Stimulated activated naive CD8-positive, alpha-beta T cell treated with anti-CD3 and anti-CD28 coated beads, Interleukin-15, Interleukin-2, amounts not matched to agents 100 U/mL and 50 U/mL, for 24 hours (primary cell): ENCODE measurements at regions not wholly inside any gene's neighbourhood (a gene's known extent, or its start where the extent isn't known, plus 50 kb on each side); places are given as distances from the start of the nearest gene placed in this dataset.
"Not testable (repeated sequence)": the region's sequence is repeated elsewhere in the genome, so short reads cannot be mapped to it uniquely, and the experiment has no call there.

ENCODE experiments used
- ATAC-seq: fragments of 150-1000 bp; cut with Tn5 transposase; one replicate; pipeline ENCODE4 v1.10.0; 2021
- DNase-seq: peaks from one replicate; pipeline ENCODE4 v3.0.0; 2021

DNA sequence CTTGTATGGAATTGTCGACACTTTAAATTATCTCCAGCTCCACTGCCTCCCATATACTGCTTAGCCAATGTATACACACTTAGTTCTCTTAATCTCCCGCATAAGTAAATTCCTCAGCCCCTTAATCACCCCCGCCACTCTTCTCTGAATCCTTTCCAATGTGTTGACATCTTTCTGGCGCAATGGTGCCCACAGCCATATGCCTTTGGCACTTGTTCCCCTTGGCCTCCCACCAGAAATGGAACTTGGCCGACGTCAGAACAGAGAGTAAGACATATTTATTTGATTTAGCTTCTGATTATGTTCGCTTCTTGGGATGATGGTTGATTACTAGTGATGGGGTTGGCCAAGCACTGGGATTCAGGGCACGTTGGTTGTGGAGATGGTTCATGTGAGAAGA is 1089.3 kb upstream of the CELF4 start:
- DNase-seq, result no peak
- no peak for ATAC-seq

DNA sequence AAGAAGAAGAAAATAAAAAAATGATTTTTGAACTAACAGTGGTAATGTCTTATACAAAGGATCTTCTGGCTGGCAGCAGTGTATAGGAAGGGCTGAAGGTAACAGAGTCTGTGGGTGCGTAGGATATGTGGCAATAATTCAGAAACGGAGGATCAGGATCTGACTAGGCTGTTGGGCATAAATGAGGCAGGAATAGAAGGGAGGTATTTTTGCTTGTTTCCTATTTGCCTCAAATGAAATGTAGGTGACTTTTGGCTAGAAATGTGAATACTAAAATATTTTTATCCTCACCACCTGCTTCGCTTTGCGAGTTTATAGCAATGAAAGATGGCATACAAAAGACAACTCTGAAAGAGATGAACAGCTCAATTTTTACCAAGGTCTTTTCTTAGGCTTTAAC is 1086.1 kb upstream of the CELF4 start:
- no peak for DNase-seq

DNA sequence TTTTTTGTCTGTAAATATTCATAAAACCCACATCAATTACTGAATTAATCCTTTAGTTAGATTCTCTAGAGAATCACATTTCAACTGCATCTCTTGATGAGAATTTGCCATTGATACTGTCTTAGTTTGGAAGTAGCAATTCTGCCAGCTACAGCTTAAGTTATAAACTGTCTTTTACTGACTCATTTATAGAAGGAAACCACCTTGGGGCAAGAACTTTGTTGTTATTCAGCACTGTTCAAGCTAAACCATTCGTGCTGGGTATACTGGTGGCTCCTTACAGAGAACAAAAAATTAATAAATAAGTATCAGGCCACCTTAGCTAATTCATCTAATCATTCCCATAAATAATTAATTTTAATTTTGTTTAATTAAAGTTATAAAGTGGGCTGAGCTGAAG is 1082.6 kb upstream of the CELF4 start:
- no peak for ATAC-seq
- no peak for DNase-seq

More for the DNA sequence above, 1086.1 kb upstream of the CELF4 start:
- ATAC-seq, result no peak

- DNase-seq, result no peak
- no peak for ATAC-seq
These were observed 1080.7 kb upstream of the CELF4 start for GRCh38 chr18:38646296-38646695.

DNA sequence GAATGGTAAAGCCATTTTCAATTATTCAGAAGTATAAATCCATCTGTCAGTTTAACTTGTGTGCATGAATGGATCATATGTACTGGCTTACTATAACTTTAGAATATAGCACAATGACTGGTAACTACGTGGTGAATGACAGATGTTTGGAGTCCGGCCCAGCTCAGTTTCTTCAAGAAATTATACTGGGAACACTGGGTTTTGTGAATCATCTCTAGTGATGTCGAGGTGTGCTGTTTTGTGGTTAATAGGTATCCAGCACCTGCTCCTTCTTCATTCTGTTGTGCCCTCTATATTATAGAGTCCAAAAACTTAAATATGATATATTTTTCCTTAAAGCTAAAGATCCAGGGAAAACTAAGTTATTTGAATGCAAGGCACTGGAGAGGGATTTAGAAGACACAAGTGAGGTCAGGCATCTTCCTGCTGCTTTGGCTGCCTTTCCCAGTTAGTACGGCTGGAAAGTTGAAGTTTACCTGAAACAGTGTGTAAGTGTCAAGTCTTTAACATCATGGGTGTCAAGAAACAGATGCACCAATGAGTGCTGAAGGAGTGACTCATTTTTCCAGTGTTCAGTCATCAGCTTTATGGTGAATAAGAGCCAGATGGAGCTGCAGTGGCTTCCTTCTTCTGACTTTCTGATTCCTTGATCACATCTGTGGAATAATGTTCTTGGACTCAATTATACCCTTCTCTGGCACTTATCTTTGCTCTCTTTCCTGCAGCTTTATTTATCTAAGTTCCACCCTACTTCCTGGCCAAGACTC is 1079.5 kb upstream of the CELF4 start:
- no peak for DNase-seq
- no peak for ATAC-seq

GRCh38 chr18:38642711-38643110 is 1077.1 kb upstream of the CELF4 start:
- ATAC-seq (no peak), DNase-seq (no peak)

DNA sequence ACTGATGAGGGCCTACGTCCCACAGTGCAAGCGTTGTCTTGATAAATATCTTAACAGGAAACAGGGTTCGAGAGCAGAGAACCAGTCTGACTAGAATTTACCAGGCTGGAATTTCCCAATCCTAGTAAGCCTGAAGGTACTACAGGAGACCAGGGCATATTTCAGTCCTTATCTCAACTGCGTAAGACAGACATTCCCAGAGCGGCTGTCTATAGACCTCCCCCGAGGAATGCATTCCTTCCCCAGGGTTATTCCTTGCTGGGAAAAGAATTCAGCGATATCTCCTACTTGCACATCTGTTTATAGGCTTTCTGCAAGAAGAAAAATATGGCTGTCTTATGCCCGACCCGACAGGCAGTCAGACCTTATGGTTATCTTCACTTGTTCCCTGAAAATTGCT is 1074.1 kb upstream of the CELF4 start:
- not testable (repeated sequence) for DNase-seq, ATAC-seq

GRCh38 chr18:38635709-38636430 is 1070.3 kb upstream of the CELF4 start:
- DNase-seq, result no peak

DNA sequence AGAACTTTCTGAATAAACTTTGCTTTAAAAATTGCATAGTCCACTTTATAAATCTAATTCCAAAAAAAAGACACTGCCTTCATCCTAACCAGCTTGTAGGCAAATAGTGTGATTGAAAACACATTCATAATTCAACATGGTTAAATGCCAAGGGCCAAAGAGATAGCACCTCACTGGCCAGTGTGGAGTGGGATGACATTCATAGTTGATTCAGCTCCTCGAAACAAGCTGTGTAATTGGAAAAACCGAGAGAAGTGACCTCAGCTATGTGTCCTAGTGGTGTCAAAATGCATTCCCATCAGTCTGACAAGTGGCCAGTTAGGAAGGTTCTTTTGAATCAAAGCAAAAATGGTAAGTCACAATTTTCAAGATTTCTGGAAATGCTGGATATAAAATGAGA is 1068.5 kb upstream of the CELF4 start:
- DNase-seq (no peak), ATAC-seq (no peak)

More at GRCh38 chr18:38635709-38636430, 1070.3 kb upstream of the CELF4 start:
- ATAC-seq, result no peak

DNA sequence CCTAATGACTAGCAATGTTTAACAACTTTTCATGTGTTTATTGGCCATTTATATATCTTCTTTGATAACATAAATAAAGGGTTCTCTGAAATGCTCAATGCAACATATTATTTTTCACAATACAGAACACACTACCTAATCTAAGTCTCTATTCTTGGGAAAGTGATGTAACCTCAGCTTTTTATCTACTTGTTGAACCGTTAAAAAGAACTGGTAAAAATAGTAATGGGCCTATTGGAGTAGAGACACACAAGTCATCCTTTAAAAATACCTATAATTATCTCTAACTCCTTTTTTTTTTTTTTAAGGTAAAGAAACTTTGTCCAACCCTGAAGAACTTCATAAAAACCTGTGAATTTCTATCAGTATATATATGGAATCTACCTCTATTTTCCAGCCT is 1067.7 kb upstream of the CELF4 start:
- ATAC-seq (no peak), DNase-seq (no peak)

GRCh38 chr18:38619129-38619528 is 1053.5 kb upstream of the CELF4 start:
- no peak for ATAC-seq
- DNase-seq, result no peak

DNA sequence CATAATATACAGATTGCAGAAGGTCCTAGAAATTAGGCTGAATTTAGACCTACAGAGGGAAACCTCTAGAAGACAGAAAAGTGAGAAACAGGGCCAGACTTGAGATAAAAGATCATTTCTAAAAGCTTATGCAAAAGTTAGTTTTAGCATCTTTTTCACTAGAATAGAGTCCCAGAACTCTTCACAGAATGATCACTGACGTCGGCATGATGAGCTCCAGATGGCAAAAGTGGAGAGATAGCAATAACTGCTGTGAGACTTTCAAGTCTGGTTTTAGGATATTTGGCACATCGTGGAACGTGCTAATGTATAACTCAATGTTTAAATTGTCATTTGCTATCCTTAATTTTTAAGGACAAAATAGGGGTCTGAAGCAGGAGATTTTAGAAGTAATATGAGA is 1050.7 kb upstream of the CELF4 start:
- DNase-seq (no peak), ATAC-seq (no peak)

GRCh38 chr18:38612904-38613303 is 1047.3 kb upstream of the CELF4 start:
- no peak for ATAC-seq
- no peak for DNase-seq

DNA sequence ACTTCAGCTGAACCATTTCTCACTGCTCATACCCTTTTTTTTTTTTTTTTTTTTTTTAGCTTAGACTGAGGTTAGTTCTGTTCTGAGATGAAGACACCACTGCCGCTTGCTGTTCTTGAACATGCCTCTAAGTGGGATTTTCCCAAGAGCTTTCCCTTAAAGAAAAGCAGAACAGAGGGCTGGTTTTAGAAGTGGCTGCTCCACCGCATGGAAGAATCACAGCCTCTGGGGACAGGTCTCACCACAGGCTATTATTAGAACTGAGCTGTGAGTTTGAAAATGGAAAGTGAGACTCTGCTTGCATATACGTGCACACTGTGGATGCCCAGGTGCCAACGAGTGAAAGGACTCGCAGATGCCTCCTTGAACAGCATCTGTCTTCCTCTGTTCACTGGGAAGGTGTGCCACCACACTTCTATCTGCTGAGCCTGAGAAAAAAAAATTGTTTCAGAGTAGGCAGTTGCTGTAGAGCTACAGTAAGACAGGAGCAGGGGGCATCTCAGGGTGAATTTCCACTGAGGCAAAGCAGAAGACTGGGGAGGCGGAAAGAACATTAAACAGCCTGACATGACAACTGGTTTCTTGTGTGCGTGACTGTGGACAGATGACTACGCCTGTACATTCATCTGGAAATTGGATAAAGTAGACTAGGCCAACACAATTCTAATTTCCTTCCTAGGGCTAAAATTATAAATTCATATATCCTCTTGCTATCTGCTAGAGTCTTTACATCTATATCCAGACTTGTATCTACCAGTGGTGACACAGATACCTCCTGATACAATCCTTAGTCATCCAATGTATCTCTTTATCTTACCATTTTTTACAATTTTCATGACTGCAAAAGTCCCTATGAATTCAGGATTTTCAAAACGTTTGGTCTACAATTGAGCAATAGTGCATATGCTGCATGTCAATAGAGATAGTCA is 1045.7 kb upstream of the CELF4 start:
- ATAC-seq (peak; percentile 79), DNase-seq (peak; percentile 18)

GRCh38 chr18:38606841-38607240 is 1041.2 kb upstream of the CELF4 start:
- DNase-seq (no peak), ATAC-seq (peak; percentile 15)

DNA sequence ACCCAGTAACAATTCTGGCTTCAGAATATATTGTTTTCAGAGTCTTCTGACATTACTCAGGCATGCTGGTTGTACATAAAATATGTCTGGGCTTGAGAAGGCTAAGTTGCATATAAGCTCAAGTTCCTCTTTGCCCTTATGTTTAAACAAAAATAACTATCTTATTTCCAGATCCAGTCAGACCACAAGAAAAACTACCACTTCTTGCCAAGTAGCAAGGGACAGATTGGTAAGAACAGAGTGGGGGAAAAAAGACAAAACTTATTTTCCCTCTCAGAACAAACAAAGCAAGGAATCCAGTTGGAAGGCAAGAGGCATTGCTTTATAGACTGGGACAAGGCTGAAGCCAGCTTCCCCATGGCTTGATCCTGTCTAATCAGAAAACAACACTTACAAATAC is 1036.7 kb upstream of the CELF4 start:
- no peak for DNase-seq
- ATAC-seq, result no peak

DNA sequence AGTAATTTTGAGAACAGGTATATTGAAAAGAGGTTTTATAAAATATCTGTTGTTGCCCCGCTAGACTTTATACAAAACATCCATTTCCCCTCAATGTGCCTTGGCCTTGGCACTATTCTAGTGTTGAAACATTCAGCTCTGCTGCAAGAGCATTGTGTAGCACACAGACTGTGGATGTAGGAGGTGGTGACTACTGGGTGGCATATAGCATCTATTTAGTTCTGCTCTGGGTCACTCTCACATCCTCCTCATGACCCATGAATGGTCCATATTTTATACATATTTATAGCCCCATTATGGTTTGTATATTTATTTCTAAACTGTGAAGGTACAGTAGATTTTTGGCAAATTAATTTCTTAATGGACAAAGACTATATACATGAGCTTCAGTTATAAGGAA is 1022.0 kb upstream of the CELF4 start:
- DNase-seq, result no peak
- no peak for ATAC-seq

GRCh38 chr18:38586327-38586726 is 1020.7 kb upstream of the CELF4 start:
- DNase-seq, result no peak
- no peak for ATAC-seq

DNA sequence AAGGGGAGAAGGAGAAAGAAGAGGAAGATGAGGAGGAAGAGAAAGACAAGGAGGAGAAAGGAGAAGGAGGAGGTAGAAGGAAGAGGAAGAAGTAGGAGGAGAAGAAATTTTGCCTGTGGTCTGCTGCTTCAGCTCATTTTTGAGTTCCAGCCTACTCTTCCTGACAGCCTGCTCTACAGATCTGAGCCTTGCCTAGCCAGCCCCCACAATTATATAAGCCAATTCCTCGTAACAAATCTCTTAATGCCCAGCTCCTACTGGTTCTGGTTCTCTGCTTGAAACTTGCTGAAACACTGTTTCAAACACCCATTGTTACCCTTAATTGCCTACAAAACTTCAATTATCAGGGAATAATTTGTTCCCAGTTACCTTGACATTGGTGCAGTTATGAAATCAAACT is 1014.2 kb upstream of the CELF4 start:
- no peak for DNase-seq
- ATAC-seq, result no peak

GRCh38 chr18:38576916-38577315 is 1011.3 kb upstream of the CELF4 start:
- ATAC-seq (no peak), DNase-seq (no peak)

DNA sequence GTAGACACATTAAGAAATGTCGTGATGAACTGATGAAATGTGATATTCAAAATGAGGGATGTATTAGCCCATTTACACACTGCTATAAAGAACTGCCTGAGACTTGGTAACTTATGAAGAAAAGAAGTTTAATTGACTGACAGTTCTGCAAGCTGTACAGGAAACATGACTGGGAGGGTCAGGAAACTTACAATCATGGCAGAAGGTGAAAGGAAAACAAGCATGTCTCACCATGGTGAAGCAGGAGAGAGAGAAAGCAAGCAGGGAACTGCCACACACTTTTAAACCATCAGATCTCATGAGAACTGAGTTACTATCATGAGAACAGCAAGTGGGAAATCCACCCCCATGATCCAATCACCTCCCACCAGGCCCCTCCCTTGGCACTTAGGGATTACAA is 1010.8 kb upstream of the CELF4 start:
- DNase-seq (no peak), ATAC-seq (no peak)

DNA sequence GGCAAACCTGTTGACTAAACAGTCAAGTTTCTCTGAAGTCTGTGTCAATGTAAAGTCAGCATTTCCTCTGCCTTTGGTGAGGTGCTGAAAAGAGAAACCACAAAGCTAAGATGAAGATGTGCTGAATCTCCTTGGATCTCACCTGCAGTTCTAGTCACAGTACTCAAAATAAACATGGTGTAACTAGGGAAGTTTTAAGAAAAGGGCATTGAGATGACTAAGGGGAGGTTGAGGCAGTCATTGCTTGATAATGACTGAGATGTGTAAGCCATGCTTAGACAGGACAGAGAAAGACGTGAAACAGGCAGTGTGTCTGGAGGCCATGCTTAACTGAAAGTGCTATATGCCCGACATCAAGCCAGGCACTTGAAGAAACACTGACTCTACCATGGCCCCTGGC is 1010.0 kb upstream of the CELF4 start:
- ATAC-seq, result peak; percentile 83
- no peak for DNase-seq

- ATAC-seq, result no peak
- DNase-seq, result no peak
These were observed 1009.4 kb upstream of the CELF4 start for GRCh38 chr18:38575023-38575422.
